22Rv1 (cell line): ENCODE measurements at regions not wholly inside any gene's neighbourhood (a gene's known extent, or its start where the extent isn't known, plus 50 kb on each side); places are given as distances from the start of the nearest gene placed in this dataset.

Source experiments
- H3K27ac ChIP-seq: fragments of 450-650 bp; 2 replicates; pipeline ENCODE4 v1.5.1; 2017
- CTCF ChIP-seq: fragments of 450-650 bp; IDR thresholded peaks from 2 replicates; pipeline ENCODE4 v1.5.1; 2017; ENCODE audit warnings: mild to moderate bottlenecking
- ZFX ChIP-seq: fragments of 450-650 bp; IDR thresholded peaks from 2 replicates; pipeline ENCODE4 v1.6.1; 2017; ENCODE audit warnings: antibody characterized with exemption, borderline replicate concordance

GRCh38 chr7:155956977-155957376 lies 144.7 kb upstream of the SHH start:
- TF ChIP-seq CTCF, result no peak
- TF ChIP-seq ZFX, result no peak
- no peak overlapping the region for H3K27ac ChIP-seq

- no peak overlapping the region for H3K27ac ChIP-seq
- TF ChIP-seq ZFX (no peak), CTCF (no peak)
Observed at GRCh38 chr7:155955367-155955635, 143.0 kb upstream of the SHH start.

GRCh38 chr7:155954550-155955366 lies 142.5 kb upstream of the SHH start:
- H3K27ac ChIP-seq, result no peak overlapping the region
- no peak for TF ChIP-seq CTCF
- TF ChIP-seq ZFX, result no peak

- TF ChIP-seq ZFX (no peak), CTCF (no peak)
- no peak overlapping the region for H3K27ac ChIP-seq
Observed at GRCh38 chr7:155953781-155954549, 141.7 kb upstream of the SHH start.

- TF ChIP-seq CTCF (no peak), ZFX (no peak)
- no peak overlapping the region for H3K27ac ChIP-seq
Observed at GRCh38 chr7:155953501-155953778, 141.2 kb upstream of the SHH start.

GRCh38 chr7:155951554-155952158 lies 139.4 kb upstream of the SHH start:
- no peak overlapping the region for H3K27ac ChIP-seq
- TF ChIP-seq CTCF, result no peak
- TF ChIP-seq ZFX, result no peak

GRCh38 chr7:155950898-155951553 lies 138.8 kb upstream of the SHH start:
- TF ChIP-seq ZFX, result no peak
- no peak for TF ChIP-seq CTCF
- no peak overlapping the region for H3K27ac ChIP-seq
